Endothelial cell of umbilical vein (primary cell): ENCODE measurements at regions not wholly inside any gene's neighbourhood (a gene's known extent, or its start where the extent isn't known, plus 50 kb on each side); places are given as distances from the start of the nearest gene placed in this dataset.

Source experiments
- CTCF ChIP-seq, 2 donors: IDR thresholded peaks; 1 replicate in 1 of 2; 2 replicates in 1 of 2; pipeline ENCODE4 v1.5.1; 2011; ENCODE audit warnings: low read length in 2 of 2, mild to moderate bottlenecking in 2 of 2, moderate library complexity in 2 of 2, control low read depth in 1 of 2, inconsistent platforms in 1 of 2, low read depth in 1 of 2; ENCODE audit not compliant: insufficient read depth in 1 of 2; ENCODE audit errors: extremely low read depth in 1 of 2
- MYC ChIP-seq: IDR thresholded peaks from one replicate; pipeline ENCODE4 v1.6.1; 2011; ENCODE audit warnings: mild to moderate bottlenecking, low read depth, low read length
- POLR2A ChIP-seq: IDR thresholded peaks from 2 replicates; pipeline ENCODE4 v1.6.1; 2012; ENCODE audit warnings: low read depth, mild to moderate bottlenecking, control low read depth, low read length
- POLR2AphosphoS5 ChIP-seq: IDR thresholded peaks from 2 replicates; pipeline ENCODE4 v1.6.1; 2012; ENCODE audit warnings: low read depth, mild to moderate bottlenecking, control low read depth, low read length, moderate library complexity; ENCODE audit not compliant: insufficient read depth

- TF ChIP-seq CTCF (IDR thresholded peaks at IDR 0.05; ENCODE audit: extremely low read depth in 1 of 2, insufficient read depth in 1 of 2, low read depth in 1 of 2, low read length in 2 of 2) (no peak), POLR2A (no peak), MYC (no peak), POLR2AphosphoS5 (no peak)
Observed at GRCh38 chr5:3034881-3035280, 283.4 kb upstream of the IRX2 start.
